PC-3 (cell line): ENCODE measurements at regions not wholly inside any gene's neighbourhood (a gene's known extent, or its start where the extent isn't known, plus 50 kb on each side); places are given as distances from the start of the nearest gene placed in this dataset.

Experiments
- ATAC-seq: fragments of 200-7000 bp; cut with Tn5 transposase; 2 replicates; pipeline ENCODE4 v1.9.1; 2020; ENCODE audit warnings: mild to moderate bottlenecking, moderate library complexity
- BruUV-seq: library from RNA; stranded (reverse); fragments of 400-500 nt; replicated peaks from 2 replicates; lab custom pipeline; 2021; lab: Mats Ljungman, UMichigan
- CTCF ChIA-PET: fragments of 300-600 bp; sonication (Branson Sonifier 250); formaldehyde crosslinking; loops from one replicate; lab custom pipeline; 2022; ENCODE audit warnings: antibody characterized with exemption; lab: Charles Lee
- POLR2A ChIA-PET: fragments of 300-600 bp; sonication (Branson Sonifier 250); formaldehyde crosslinking; loops from one replicate; lab custom pipeline; 2022; ENCODE audit warnings: antibody characterized with exemption; ENCODE audit not compliant: unreplicated experiment; lab: Charles Lee
- DNase-seq: peaks from one replicate; pipeline ENCODE4 v3.0.0-alpha.2; 2015
- H2AFZ ChIP-seq: fragments of 300-600 bp; sonication (generic); 2 replicates; pipeline ENCODE4 v1.6.0; 2016; ENCODE audit warnings: antibody characterized with exemption, low read length
- H3F3A ChIP-seq: fragments of 300-600 bp; sonication (generic); one replicate; pipeline ENCODE4 v1.6.0; 2017; ENCODE audit warnings: antibody characterized with exemption, low read length, control low read depth, mild to moderate bottlenecking; ENCODE audit not compliant: unreplicated experiment
- H3K27ac ChIP-seq: fragments of 300-600 bp; sonication (generic); 2 replicates; pipeline ENCODE4 v1.5.1; 2016; ENCODE audit warnings: mild to moderate bottlenecking, low read length
- H3K27me3 ChIP-seq: fragments of 300-600 bp; sonication (generic); 2 replicates; pipeline ENCODE4 v1.6.1; 2016; ENCODE audit warnings: low read length, mixed read lengths
- H3K36me3 ChIP-seq: fragments of 300-600 bp; sonication (generic); 2 replicates; pipeline ENCODE4 v1.6.1; 2016; ENCODE audit warnings: low read depth, mixed run types, low read length, mixed read lengths
- H3K4me1 ChIP-seq: fragments of 300-600 bp; sonication (generic); 2 replicates; pipeline ENCODE4 v1.5.1; 2016; ENCODE audit warnings: low read length; ENCODE audit not compliant: insufficient read depth
- H3K4me2 ChIP-seq: fragments of 300-600 bp; sonication (generic); 2 replicates; pipeline ENCODE4 v1.6.0; 2016; ENCODE audit warnings: low read length
- H3K4me3 ChIP-seq: fragments of 300-600 bp; sonication (generic); 2 replicates; pipeline ENCODE4 v1.5.1; 2016; ENCODE audit warnings: mild to moderate bottlenecking, low read length, mixed read lengths
- H3K79me2 ChIP-seq: fragments of 300-600 bp; sonication (generic); 2 replicates; pipeline ENCODE4 v1.6.1; 2017; ENCODE audit warnings: low read length, mixed read lengths
- H3K9ac ChIP-seq: fragments of 300-600 bp; sonication (generic); 2 replicates; pipeline ENCODE4 v1.6.0; 2016; ENCODE audit warnings: mild to moderate bottlenecking, low read length
- H3K9me2 ChIP-seq: fragments of 300-600 bp; sonication (generic); replicated peaks from 2 replicates; pipeline ENCODE4 v1.6.1; 2016; ENCODE audit warnings: mixed run types, low read length, mixed read lengths
- H3K9me3 ChIP-seq: fragments of 300-600 bp; sonication (generic); 2 replicates; pipeline ENCODE4 v1.6.1; 2016; ENCODE audit warnings: low read length, mixed read lengths
- H4K20me1 ChIP-seq: fragments of 300-600 bp; sonication (generic); 2 replicates; pipeline ENCODE4 v1.6.1; 2016; ENCODE audit warnings: low read length, mixed read lengths
- EZH2 ChIP-seq: fragments of 300-600 bp; sonication (generic); IDR thresholded peaks from one replicate; pipeline ENCODE4 v1.6.1; 2017; ENCODE audit warnings: antibody characterized with exemption, mild to moderate bottlenecking, low read length; ENCODE audit not compliant: unreplicated experiment
- EZH2phosphoT487 ChIP-seq: fragments of 300-600 bp; sonication (generic); IDR thresholded peaks from 2 replicates; pipeline ENCODE4 v1.6.1; 2018; ENCODE audit warnings: mild to moderate bottlenecking, antibody characterized with exemption, low read length, borderline replicate concordance
- intact Hi-C: fragments of 100-400 bp; cut with micrococcal nuclease; formaldehyde crosslinking; loops from 2 replicates; pipeline ENCODE4 v1.9.0; 2023
- TF ChIP-seq, protein P1 (sequence below): fragments of 300-600 bp; sonication (generic); conservative IDR thresholded peaks from 2 replicates; pipeline ENCODE4 v1.5.1; 2017; ENCODE audit warnings: antibody characterized with exemption, low read depth, mild to moderate bottlenecking, low read length

DNA sequence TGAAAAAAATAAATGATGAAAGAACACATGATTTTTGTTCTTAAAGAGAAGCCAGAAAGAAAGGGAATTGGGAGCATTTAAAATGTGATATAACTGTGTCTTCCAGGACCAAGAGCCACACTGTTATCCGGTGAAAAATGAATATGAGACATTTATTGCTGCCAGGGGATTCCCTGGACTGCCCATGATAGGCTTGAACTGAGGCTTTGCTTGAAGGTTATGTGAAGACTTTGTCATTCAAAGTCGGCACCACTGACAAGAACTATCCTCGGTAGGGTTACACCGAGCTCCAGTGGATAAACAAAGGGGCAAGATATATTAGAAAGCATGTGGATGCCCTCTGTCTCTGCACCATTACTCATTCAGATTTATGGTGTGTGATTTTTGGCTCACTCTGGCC lies 125.4 kb upstream of the MINDY3 start:
- no peaks in the 10 kb centered on the region for H3K9me3 ChIP-seq
- no peaks in the 10 kb centered on the region for H3K36me3 ChIP-seq
- no peak for TF ChIP-seq EZH2
- no TSS peak for BruUV-seq
- H3K79me2 ChIP-seq = no peaks in the 10 kb centered on the region
- no peak overlapping the region for H3K27ac ChIP-seq
- 0 out of 2 replicates have a peak, but pooled peaks cover 9% of the 10 kb centered on the region for H3K27me3 ChIP-seq
- H2AFZ ChIP-seq = no peak overlapping the region
- intact Hi-C loops = no loop called here
- H3K4me3 ChIP-seq = no peak overlapping the region
- no peak for ATAC-seq
- ChIA-PET POLR2A (no interaction called here), CTCF (no interaction called here)
- no peaks in the 10 kb centered on the region for H4K20me1 ChIP-seq
- H3K4me1 ChIP-seq = no peaks in the 10 kb centered on the region
- DNase-seq = no peak
- H3K4me2 ChIP-seq = no peak overlapping the region
- H3K9ac ChIP-seq = no peak overlapping the region
- no peaks in the 10 kb centered on the region for H3F3A ChIP-seq
- H3K9me2 ChIP-seq = no peaks in the 10 kb centered on the region

DNA sequence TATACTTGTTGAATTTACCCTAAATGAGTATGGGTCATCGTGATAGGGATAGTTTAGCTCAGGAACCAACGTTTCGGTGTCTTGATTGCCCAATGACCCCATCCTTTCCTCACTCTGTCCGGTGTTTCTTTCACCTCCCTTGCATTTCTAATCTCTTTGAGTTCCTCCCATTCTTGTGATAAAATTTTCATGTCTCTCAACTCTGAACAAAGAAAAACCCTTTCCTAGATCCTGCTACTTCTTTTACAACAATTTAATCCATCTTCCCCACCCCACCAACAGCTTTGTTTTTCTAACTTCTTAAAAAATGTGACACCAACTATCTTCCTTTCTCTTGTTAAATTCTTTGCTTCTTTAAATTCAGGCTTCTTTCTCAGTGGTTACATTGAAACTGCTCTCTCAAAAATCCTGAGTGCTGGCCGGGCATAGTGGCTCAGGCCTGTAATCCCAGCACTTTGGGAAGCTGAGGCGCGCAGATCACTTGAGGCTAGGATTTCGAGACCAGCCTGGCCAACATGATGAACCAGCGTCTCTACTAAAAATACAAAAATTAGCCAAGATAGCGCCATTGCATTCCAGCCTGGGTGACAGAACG lies 130.3 kb upstream of the MINDY3 start:
- Histone ChIP-seq H3K4me3 (no peak overlapping the region), H3K4me1 (no peaks in the 10 kb centered on the region), H3K27me3 (0 out of 2 replicates have a peak, but pooled peaks cover 9% of the 10 kb centered on the region), H3K9ac (no peak overlapping the region), H3K36me3 (no peaks in the 10 kb centered on the region), H3K9me2 (no peaks in the 10 kb centered on the region), H2AFZ (no peak overlapping the region), H3K27ac (no peak overlapping the region), H3K79me2 (no peaks in the 10 kb centered on the region), H3K4me2 (no peak overlapping the region), H3F3A (no peaks in the 10 kb centered on the region), H3K9me3 (no peaks in the 10 kb centered on the region), H4K20me1 (no peaks in the 10 kb centered on the region)
- TF ChIP-seq, protein P1, sequence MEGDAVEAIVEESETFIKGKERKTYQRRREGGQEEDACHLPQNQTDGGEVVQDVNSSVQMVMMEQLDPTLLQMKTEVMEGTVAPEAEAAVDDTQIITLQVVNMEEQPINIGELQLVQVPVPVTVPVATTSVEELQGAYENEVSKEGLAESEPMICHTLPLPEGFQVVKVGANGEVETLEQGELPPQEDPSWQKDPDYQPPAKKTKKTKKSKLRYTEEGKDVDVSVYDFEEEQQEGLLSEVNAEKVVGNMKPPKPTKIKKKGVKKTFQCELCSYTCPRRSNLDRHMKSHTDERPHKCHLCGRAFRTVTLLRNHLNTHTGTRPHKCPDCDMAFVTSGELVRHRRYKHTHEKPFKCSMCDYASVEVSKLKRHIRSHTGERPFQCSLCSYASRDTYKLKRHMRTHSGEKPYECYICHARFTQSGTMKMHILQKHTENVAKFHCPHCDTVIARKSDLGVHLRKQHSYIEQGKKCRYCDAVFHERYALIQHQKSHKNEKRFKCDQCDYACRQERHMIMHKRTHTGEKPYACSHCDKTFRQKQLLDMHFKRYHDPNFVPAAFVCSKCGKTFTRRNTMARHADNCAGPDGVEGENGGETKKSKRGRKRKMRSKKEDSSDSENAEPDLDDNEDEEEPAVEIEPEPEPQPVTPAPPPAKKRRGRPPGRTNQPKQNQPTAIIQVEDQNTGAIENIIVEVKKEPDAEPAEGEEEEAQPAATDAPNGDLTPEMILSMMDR = no peak
- TF ChIP-seq EZH2phosphoT487 (no peak), EZH2 (no peak)
- DNase-seq (no peak), ATAC-seq (no peak)
- POLR2A ChIA-PET = no interaction called here
- no TSS peak for BruUV-seq
- intact Hi-C loops = no loop called here
- CTCF ChIA-PET = no interaction called here

DNA sequence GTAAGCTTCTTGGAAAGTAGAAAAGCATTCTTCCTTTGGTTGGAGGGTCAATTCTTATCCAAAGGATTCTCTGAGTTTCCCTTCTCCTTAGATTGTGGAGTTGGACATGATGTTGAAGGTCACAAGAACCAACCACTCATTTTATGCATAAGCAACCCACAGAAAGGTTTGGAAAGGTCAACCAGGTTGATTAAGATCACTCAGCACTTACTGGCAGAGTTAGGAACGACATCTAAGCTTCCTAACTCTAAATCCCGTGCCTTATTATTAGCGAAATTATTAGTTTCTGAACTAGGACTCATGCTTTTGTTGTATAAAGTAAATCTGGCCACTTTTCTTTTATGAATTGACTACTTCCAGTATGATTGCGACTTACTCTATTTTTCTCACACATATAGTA lies 137.0 kb upstream of the MINDY3 start:
- H3K9me2 ChIP-seq = no peaks in the 10 kb centered on the region
- H3K27ac ChIP-seq = no peak overlapping the region
- H3K27me3 ChIP-seq = no peaks in the 10 kb centered on the region
- DNase-seq = no peak
- TF ChIP-seq EZH2 (no peak), EZH2phosphoT487 (no peak)
- TF ChIP-seq, protein P1 = no peak
- no peaks in the 10 kb centered on the region for H4K20me1 ChIP-seq
- H2AFZ ChIP-seq = no peak overlapping the region
- no TSS peak for BruUV-seq
- no peaks in the 10 kb centered on the region for H3K4me1 ChIP-seq
- no peak overlapping the region for H3K4me3 ChIP-seq
- ChIA-PET POLR2A (no interaction called here), CTCF (no interaction called here)
- H3K4me2 ChIP-seq = no peak overlapping the region
- no peaks in the 10 kb centered on the region for H3K9me3 ChIP-seq
- no peak overlapping the region for H3K9ac ChIP-seq
- intact Hi-C loops = no loop called here
- no peak for ATAC-seq
- H3K79me2 ChIP-seq = no peaks in the 10 kb centered on the region
- H3F3A ChIP-seq = no peaks in the 10 kb centered on the region
- H3K36me3 ChIP-seq = no peaks in the 10 kb centered on the region
